ENCODE measurements at regions not wholly inside any gene's neighbourhood (a gene's known extent, or its start where the extent isn't known, plus 50 kb on each side); places are given as distances from the start of the nearest gene placed in this dataset.

GRCh38 chr11:92692826-92693546 is 276.5 kb upstream of the MTNR1B start:
- H3K27me3 ChIP-seq (replicated peaks; ENCODE audit: control insufficient read depth, insufficient read depth, low read length): no peaks in the 10 kb centered on the region
- no peaks in the 10 kb centered on the region for H3K36me3 ChIP-seq (ENCODE audit: control insufficient read depth, insufficient read depth, low read length)
- TF ChIP-seq, protein P1, sequence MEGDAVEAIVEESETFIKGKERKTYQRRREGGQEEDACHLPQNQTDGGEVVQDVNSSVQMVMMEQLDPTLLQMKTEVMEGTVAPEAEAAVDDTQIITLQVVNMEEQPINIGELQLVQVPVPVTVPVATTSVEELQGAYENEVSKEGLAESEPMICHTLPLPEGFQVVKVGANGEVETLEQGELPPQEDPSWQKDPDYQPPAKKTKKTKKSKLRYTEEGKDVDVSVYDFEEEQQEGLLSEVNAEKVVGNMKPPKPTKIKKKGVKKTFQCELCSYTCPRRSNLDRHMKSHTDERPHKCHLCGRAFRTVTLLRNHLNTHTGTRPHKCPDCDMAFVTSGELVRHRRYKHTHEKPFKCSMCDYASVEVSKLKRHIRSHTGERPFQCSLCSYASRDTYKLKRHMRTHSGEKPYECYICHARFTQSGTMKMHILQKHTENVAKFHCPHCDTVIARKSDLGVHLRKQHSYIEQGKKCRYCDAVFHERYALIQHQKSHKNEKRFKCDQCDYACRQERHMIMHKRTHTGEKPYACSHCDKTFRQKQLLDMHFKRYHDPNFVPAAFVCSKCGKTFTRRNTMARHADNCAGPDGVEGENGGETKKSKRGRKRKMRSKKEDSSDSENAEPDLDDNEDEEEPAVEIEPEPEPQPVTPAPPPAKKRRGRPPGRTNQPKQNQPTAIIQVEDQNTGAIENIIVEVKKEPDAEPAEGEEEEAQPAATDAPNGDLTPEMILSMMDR (IDR thresholded peaks at IDR 0.05; ENCODE audit: insufficient read depth, low read length, poor library complexity, severe bottlenecking): no peak
- H3K4me3 ChIP-seq (replicated peaks; ENCODE audit: low read depth, low read length): no peak overlapping the region
- no peak for DNase-seq (ENCODE audit: extremely low read depth, insufficient read length)

DNA sequence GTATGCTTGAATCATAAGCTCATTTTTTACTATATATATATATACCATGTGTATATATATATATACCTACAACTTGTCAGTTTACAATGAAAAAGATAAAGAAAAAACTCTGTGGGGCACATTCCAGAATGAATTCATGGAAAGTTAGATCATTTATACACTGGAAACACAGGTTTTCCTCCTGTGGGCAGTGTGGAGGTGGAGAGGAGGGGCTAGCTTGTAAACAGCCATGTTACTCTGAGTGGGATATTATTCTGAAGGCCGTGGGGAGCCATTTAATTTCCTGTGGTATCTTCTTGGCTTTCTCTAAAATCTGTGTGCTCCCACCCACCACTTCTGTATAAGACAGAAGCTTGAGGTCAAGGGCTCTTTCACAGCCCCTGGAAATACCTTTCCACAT is 273.4 kb upstream of the MTNR1B start:
- no peaks in the 10 kb centered on the region for H3K27me3 ChIP-seq (replicated peaks; ENCODE audit: control insufficient read depth, insufficient read depth, low read length)
- H3K36me3 ChIP-seq (ENCODE audit: control insufficient read depth, insufficient read depth, low read length): no peaks in the 10 kb centered on the region
- TF ChIP-seq, protein P1 (IDR thresholded peaks at IDR 0.05; ENCODE audit: insufficient read depth, low read length, poor library complexity, severe bottlenecking): no peak
- no peak overlapping the region for H3K4me3 ChIP-seq (replicated peaks; ENCODE audit: low read depth, low read length)
- no peak for DNase-seq (ENCODE audit: extremely low read depth, insufficient read length)

DNA sequence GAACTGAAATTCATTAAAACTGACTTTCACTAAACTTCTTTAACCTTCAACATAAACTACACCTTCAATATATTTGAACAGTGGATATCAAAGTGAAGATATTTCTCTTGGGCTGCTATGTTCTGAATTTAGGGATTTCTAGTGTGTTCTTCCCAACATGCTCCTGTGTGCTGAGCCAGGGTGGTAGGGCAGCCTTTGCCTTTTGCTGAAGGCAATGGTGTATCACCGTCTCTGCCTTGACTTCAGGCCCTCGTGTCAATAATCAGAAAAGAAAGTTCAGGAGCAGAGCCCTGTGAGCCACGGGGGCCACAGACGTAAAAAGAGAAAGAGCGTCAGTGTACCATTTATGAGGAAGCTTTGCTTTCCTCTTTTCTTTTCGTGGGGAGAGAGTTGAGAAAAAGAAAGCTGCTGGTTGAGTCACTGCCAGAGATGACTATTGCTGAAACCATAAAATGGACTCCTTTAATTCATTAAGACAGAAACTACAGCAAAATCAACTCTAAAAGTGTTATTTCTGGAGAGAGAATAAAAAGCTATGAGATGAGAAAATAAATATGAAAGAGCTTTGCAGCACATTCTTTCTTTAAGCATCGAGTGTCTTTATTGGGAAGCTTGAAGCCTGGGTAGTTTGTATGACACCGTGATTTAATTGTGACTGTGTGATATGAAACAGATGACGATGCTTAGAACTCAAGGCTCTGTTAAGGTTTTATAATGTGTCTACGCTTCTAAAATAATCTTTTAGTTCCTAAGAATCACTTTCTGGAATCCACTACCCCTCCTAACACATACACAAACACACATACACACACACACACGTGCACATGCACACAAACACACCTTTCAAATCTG is 271.8 kb upstream of the MTNR1B start:
- H3K27me3 ChIP-seq (replicated peaks; ENCODE audit: control insufficient read depth, insufficient read depth, low read length): no peaks in the 10 kb centered on the region
- H3K4me3 ChIP-seq (replicated peaks; ENCODE audit: low read depth, low read length): no peak overlapping the region
- no peak for DNase-seq (ENCODE audit: extremely low read depth, insufficient read length)
- TF ChIP-seq, protein P1 (IDR thresholded peaks at IDR 0.05; ENCODE audit: insufficient read depth, low read length, poor library complexity, severe bottlenecking): no peak
- no peaks in the 10 kb centered on the region for H3K36me3 ChIP-seq (ENCODE audit: control insufficient read depth, insufficient read depth, low read length)

DNA sequence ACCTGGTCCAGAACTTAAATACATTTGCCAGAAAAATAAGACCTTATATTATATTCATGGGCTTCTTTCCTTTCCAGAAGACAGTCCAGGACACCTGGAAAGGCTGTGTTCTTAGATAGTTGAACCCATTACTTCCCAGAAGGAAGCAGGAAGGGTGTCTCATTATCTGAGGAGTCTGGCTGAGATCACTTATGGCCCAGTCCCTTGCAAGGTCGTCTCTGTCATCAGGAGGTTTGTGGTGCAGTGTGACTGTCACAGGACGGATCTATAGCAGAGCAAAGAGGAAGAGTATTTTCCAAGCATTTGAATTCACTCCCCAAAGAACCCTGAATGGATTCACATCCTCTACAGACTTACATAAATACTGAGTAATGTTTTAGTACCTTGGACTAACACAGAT is 270.7 kb upstream of the MTNR1B start:
- TF ChIP-seq, protein P1 (IDR thresholded peaks at IDR 0.05; ENCODE audit: insufficient read depth, low read length, poor library complexity, severe bottlenecking): no peak
- Histone ChIP-seq H3K4me3 (replicated peaks; ENCODE audit: low read depth, low read length) (no peak overlapping the region), H3K27me3 (replicated peaks; ENCODE audit: control insufficient read depth, insufficient read depth, low read length) (no peaks in the 10 kb centered on the region), H3K36me3 (ENCODE audit: control insufficient read depth, insufficient read depth, low read length) (no peaks in the 10 kb centered on the region)
- no peak for DNase-seq (ENCODE audit: extremely low read depth, insufficient read length)

- DNase-seq (ENCODE audit: extremely low read depth, insufficient read length): no peak
- no peaks in the 10 kb centered on the region for H3K27me3 ChIP-seq (replicated peaks; ENCODE audit: control insufficient read depth, insufficient read depth, low read length)
- H3K36me3 ChIP-seq (ENCODE audit: control insufficient read depth, insufficient read depth, low read length): no peaks in the 10 kb centered on the region
- no peak overlapping the region for H3K4me3 ChIP-seq (replicated peaks; ENCODE audit: low read depth, low read length)
- TF ChIP-seq, protein P1 (IDR thresholded peaks at IDR 0.05; ENCODE audit: insufficient read depth, low read length, poor library complexity, severe bottlenecking): no peak
These were observed 267.2 kb upstream of the MTNR1B start for GRCh38 chr11:92702037-92702804.
